H1 (cell line): ENCODE measurements at regions not wholly inside any gene's neighbourhood (a gene's known extent, or its start where the extent isn't known, plus 50 kb on each side); places are given as distances from the start of the nearest gene placed in this dataset.

Experiments used
- CTCF ChIA-PET: fragments of 300-600 bp; sonication (Branson Sonifier 250); formaldehyde crosslinking; loops from one replicate; lab custom pipeline; 2021; ENCODE audit not compliant: partially characterized antibody; lab: Charles Lee
- POLR2A ChIA-PET: fragments of 300-600 bp; sonication (Branson Sonifier 250); formaldehyde crosslinking; loops from one replicate; lab custom pipeline; 2021; ENCODE audit warnings: inconsistent platforms; ENCODE audit not compliant: partially characterized antibody; lab: Charles Lee
- DNase-seq, 2 experiments: peaks; one replicate each; pipeline versions ENCODE4 v3.0.0 to v3.0.0-alpha.2; 2010 to 2022; ENCODE audit warnings: low spot score in 2 of 2, low read depth in 1 of 2, mixed read lengths in 1 of 2
- FAIRE-seq: peaks from 2 replicates; lab custom pipeline; 2011; peaks lifted over from hg19 to GRCh38; lab: Jason Lieb, UNC
- H2AFZ ChIP-seq: 2 replicates; pipeline ENCODE4 v1.8.1; 2012; ENCODE audit warnings: low read length, inconsistent platforms
- H2AK5ac ChIP-seq: 2 replicates; pipeline ENCODE4 v1.6.1; 2013; ENCODE audit warnings: low read depth, low read length
- H2BK120ac ChIP-seq: replicated peaks from 2 replicates; pipeline ENCODE3; 2013; ENCODE audit warnings: low read depth, low read length, inconsistent platforms
- H2BK12ac ChIP-seq: 2 replicates; pipeline ENCODE4 v1.6.1; 2013; ENCODE audit warnings: low read depth, low read length
- H2BK15ac ChIP-seq: 2 replicates; pipeline ENCODE4 v1.6.1; 2013; ENCODE audit warnings: low read length
- H2BK20ac ChIP-seq: 2 replicates; pipeline ENCODE4 v1.6.1; 2013; ENCODE audit warnings: low read length
- H2BK5ac ChIP-seq: 2 replicates; pipeline ENCODE4 v1.6.1; 2013; ENCODE audit warnings: low read depth, low read length
- H3K14ac ChIP-seq: 2 replicates; pipeline ENCODE4 v1.6.1; 2013; ENCODE audit warnings: inconsistent platforms; ENCODE audit not compliant: insufficient read length
- H3K18ac ChIP-seq: 2 replicates; pipeline ENCODE4 v1.6.1; 2013; ENCODE audit warnings: low read length; ENCODE audit errors: extremely low read depth
- H3K23ac ChIP-seq: 2 replicates; pipeline ENCODE4 v1.6.1; 2013; ENCODE audit warnings: inconsistent platforms; ENCODE audit not compliant: insufficient read length
- H3K23me2 ChIP-seq: 2 replicates; pipeline ENCODE4 v1.6.1; 2013; ENCODE audit warnings: low read depth, low read length
- H3K27ac ChIP-seq: 2 replicates; pipeline ENCODE4 v1.6.1; 2011; ENCODE audit warnings: low read depth, low read length, inconsistent platforms
- H3K27me3 ChIP-seq, 4 experiments: replicated peaks in 1 of 4; 1 replicate in 1 of 4; 2 replicates in 3 of 4; pipeline versions ENCODE4 v1.6.1 to v1.8.1; 2011 to 2013; ENCODE audit warnings: low read length in 3 of 4, mild to moderate bottlenecking in 3 of 4, inconsistent platforms in 2 of 4, mixed read lengths in 2 of 4, moderate library complexity in 1 of 4; ENCODE audit not compliant: control insufficient read depth in 3 of 4, insufficient read depth in 3 of 4; ENCODE audit errors: extremely low read depth in 1 of 4
- H3K36me3 ChIP-seq, 4 experiments: 2 replicates each; pipeline versions ENCODE4 v1.6.1 to v1.8.1; 2011 to 2013; ENCODE audit warnings: mild to moderate bottlenecking in 4 of 4, low read length in 3 of 4, moderate library complexity in 2 of 4, control low read depth in 1 of 4, inconsistent platforms in 1 of 4; ENCODE audit not compliant: insufficient read depth in 4 of 4, control insufficient read depth in 2 of 4
- H3K4ac ChIP-seq: replicated peaks from 2 replicates; pipeline ENCODE3; 2013; ENCODE audit warnings: low read length, low read depth, mixed read lengths, inconsistent platforms; ENCODE audit not compliant: insufficient read length
- H3K4me1 ChIP-seq, 4 experiments: replicated peaks in 1 of 4; 1 replicate in 1 of 4; 2 replicates in 3 of 4; pipeline versions ENCODE4 v1.6.1 to v1.8.1; 2011 to 2013; ENCODE audit warnings: low read length in 3 of 4, inconsistent platforms in 2 of 4, mixed read lengths in 1 of 4; ENCODE audit not compliant: insufficient read depth in 4 of 4, control insufficient read depth in 3 of 4
- H3K4me2 ChIP-seq, 2 experiments: 2 replicates each; pipeline versions ENCODE4 v1.6.1 to v1.8.1; 2011 to 2013; ENCODE audit warnings: low read depth in 2 of 2, low read length in 2 of 2, control low read depth in 1 of 2, inconsistent platforms in 1 of 2, mild to moderate bottlenecking in 1 of 2; ENCODE audit not compliant: insufficient read depth in 1 of 2
- H3K4me3 ChIP-seq, 4 experiments: fragments of 200-600, 300-600 bp in 1 of 4; sonication (generic), shearing (Covaris generic), sonication (Bioruptor Twin) in 1 of 4; 2 replicates each; pipeline versions ENCODE4 v1.5.1 to v1.8.1; 2011 to 2016; ENCODE audit warnings: low read length in 4 of 4, low read depth in 3 of 4, control low read depth in 2 of 4, inconsistent platforms in 2 of 4, mild to moderate bottlenecking in 2 of 4, mixed read lengths in 1 of 4, moderate library complexity in 1 of 4; ENCODE audit not compliant: insufficient read depth in 2 of 4; ENCODE audit errors: extremely low read depth in 1 of 4
- H3K56ac ChIP-seq: replicated peaks from 2 replicates; pipeline ENCODE3; 2013; ENCODE audit warnings: low read depth, mild to moderate bottlenecking, mixed read lengths, low read length, inconsistent platforms; ENCODE audit not compliant: insufficient read length
- H3K79me1 ChIP-seq: 2 replicates; pipeline ENCODE4 v1.6.1; 2013; ENCODE audit warnings: low read depth, low read length, control low read depth
- H3K79me2 ChIP-seq, 2 experiments: 2 replicates each; pipeline versions ENCODE4 v1.6.1 to v1.8.1; 2012 to 2013; ENCODE audit warnings: low read length in 2 of 2, mild to moderate bottlenecking in 2 of 2, inconsistent platforms in 1 of 2; ENCODE audit not compliant: insufficient read depth in 2 of 2, control insufficient read depth in 1 of 2
- H3K9ac ChIP-seq, 4 experiments: replicated peaks in 1 of 4; 1 replicate in 1 of 4; 2 replicates in 3 of 4; pipeline versions ENCODE4 v1.6.1 to v1.8.1; 2011 to 2013; ENCODE audit warnings: low read depth in 3 of 4, low read length in 3 of 4, control low read depth in 2 of 4, mild to moderate bottlenecking in 2 of 4, moderate library complexity in 2 of 4, inconsistent platforms in 1 of 4; ENCODE audit errors: extremely low read depth in 1 of 4
- H3K9me3 ChIP-seq, 2 experiments: 2 replicates each; pipeline versions ENCODE4 v1.6.1 to v1.8.1; 2012 to 2013; ENCODE audit warnings: mild to moderate bottlenecking in 2 of 2, moderate library complexity in 2 of 2, control low read depth in 1 of 2, inconsistent platforms in 1 of 2, low read depth in 1 of 2, low read length in 1 of 2, mixed read lengths in 1 of 2; ENCODE audit not compliant: insufficient read depth in 2 of 2
- H4K20me1 ChIP-seq, 2 experiments: replicated peaks in 1 of 2; 2 replicates each; pipeline versions ENCODE3 to v1.8.1; 2011 to 2013; ENCODE audit warnings: inconsistent platforms in 2 of 2, low read length in 2 of 2, mild to moderate bottlenecking in 1 of 2; ENCODE audit not compliant: insufficient read depth in 2 of 2, control insufficient read depth in 1 of 2
- H4K5ac ChIP-seq: 2 replicates; pipeline ENCODE4 v1.6.1; 2013; ENCODE audit warnings: low read length, low read depth, mixed read lengths, inconsistent platforms; ENCODE audit not compliant: insufficient read length
- H4K8ac ChIP-seq: 2 replicates; pipeline ENCODE4 v1.8.0; 2013; ENCODE audit warnings: mild to moderate bottlenecking, moderate library complexity, low read length, inconsistent platforms; ENCODE audit not compliant: insufficient read depth; ENCODE audit errors: extremely low read depth
- H4K91ac ChIP-seq: replicated peaks from 2 replicates; pipeline ENCODE3; 2013; ENCODE audit warnings: low read length, mixed read lengths, inconsistent platforms; ENCODE audit not compliant: insufficient read length
- CBX5 ChIP-seq: fragments of 300-800, 300-1000 bp; sonication (generic); IDR thresholded peaks from 2 replicates; pipeline ENCODE4 v1.7.1; 2016; ENCODE audit warnings: antibody characterized with exemption, low read length, low read depth
- CBX8 ChIP-seq: fragments of 300-800, 300-1000 bp; sonication (generic); IDR thresholded peaks from 2 replicates; pipeline ENCODE4 v1.7.1; 2016; ENCODE audit warnings: low read depth, low read length, borderline replicate concordance
- KDM4A ChIP-seq: IDR thresholded peaks from one replicate; pipeline ENCODE4 v1.7.1; 2012; ENCODE audit warnings: low read depth, mild to moderate bottlenecking, moderate library complexity, low read length, inconsistent platforms; ENCODE audit not compliant: severe bottlenecking
- POLR2A ChIP-seq, 2 experiments: IDR thresholded peaks; 1 replicate in 1 of 2; 2 replicates in 1 of 2; pipeline ENCODE4 v1.6.1; 2011; ENCODE audit warnings: low read depth in 2 of 2, low read length in 2 of 2, mild to moderate bottlenecking in 2 of 2; ENCODE audit errors: control extremely low read depth in 1 of 2
- SP4 ChIP-seq: IDR thresholded peaks from 2 replicates; pipeline ENCODE4 v1.6.1; 2012; ENCODE audit warnings: low read length, inconsistent platforms
- TAF7 ChIP-seq: optimal IDR thresholded peaks from 2 replicates; pipeline ENCODE3; 2011; ENCODE audit warnings: low read depth, mild to moderate bottlenecking, inconsistent platforms, low read length, moderate library complexity, borderline replicate concordance
- YY1 ChIP-seq: IDR thresholded peaks from 2 replicates; pipeline ENCODE4 v1.6.1; 2011; ENCODE audit warnings: low read depth, mild to moderate bottlenecking, low read length
- WGBS, 2 experiments: shearing (Covaris generic) in 1 of 2; methylation state at CpG; one replicate each; pipeline versions ENCODE4 v1.1.6 to v1.1.7; 2013 to 2015; ENCODE audit warnings: low lambda C conversion rate in 2 of 2, mixed read lengths in 2 of 2, inconsistent platforms in 1 of 2, low coverage in 1 of 2, missing lambda C conversion rate in 1 of 2; ENCODE audit not compliant: insufficient replicate concordance in 2 of 2, insufficient coverage in 1 of 2, insufficient read length in 1 of 2; ENCODE audit errors: extremely low coverage in 1 of 2, missing lambda C conversion rate in 1 of 2; 5-methylcytosine and 5-hydroxymethylcytosine counted together

- Histone ChIP-seq H3K27ac (no peak overlapping the region), H2BK120ac (no peak overlapping the region), H2AFZ (no peak overlapping the region), H3K79me2 (no peaks in the 10 kb centered on the region), H2AK5ac (no peak overlapping the region), H2BK12ac (no peak overlapping the region), H4K8ac (no peak overlapping the region), H2BK15ac (no peak overlapping the region), H3K23ac (no peak overlapping the region), H3K4me1 (peaks cover 1 to 6% (median 5%) of the 10 kb centered on the region in 4 experiments; a peak in 6 of 7 replicates), H3K4me3 (no peak overlapping the region), H4K5ac (no peak overlapping the region), H2BK5ac (no peak overlapping the region), H2BK20ac (no peak overlapping the region), H3K27me3 (no peaks in the 10 kb centered on the region), H3K79me1 (no peaks in the 10 kb centered on the region), H3K4ac (no peak overlapping the region), H3K9ac (no peak overlapping the region), H4K91ac (no peak overlapping the region), H3K14ac (no peak overlapping the region), H4K20me1 (no peaks in the 10 kb centered on the region), H3K36me3 (no peaks in the 10 kb centered on the region), H3K56ac (no peak overlapping the region), H3K4me2 (no peak overlapping the region), H3K18ac (no peak overlapping the region), H3K23me2 (no peaks in the 10 kb centered on the region), H3K9me3 (no peaks in the 10 kb centered on the region; a peak in 1 of 4 replicates)
- FAIRE-seq = no peak
- POLR2A ChIA-PET = no interaction called here
- no peak for DNase-seq
- TF ChIP-seq POLR2A (IDR thresholded peaks at IDR 0.05; ENCODE audit: control extremely low read depth in 1 of 2, low read depth in 2 of 2, low read length in 2 of 2) (no peak), TAF7 (no peak), YY1 (no peak), CBX5 (no peak), KDM4A (no peak), CBX8 (no peak), SP4 (no peak)
- 89% methylated on average over 2 of the region's 2 CpGs; no CpG with 5 or more reads in 1 of the 2 experiments for WGBS, 2 experiments
- CTCF ChIA-PET = no interaction called here
Measured at GRCh38 chr1:14285238-14285637, 313.2 kb upstream of the KAZN start.
